ENCODE measurements at regions not wholly inside any gene's neighbourhood (a gene's known extent, or its start where the extent isn't known, plus 50 kb on each side); places are given as distances from the start of the nearest gene placed in this dataset.

DNA sequence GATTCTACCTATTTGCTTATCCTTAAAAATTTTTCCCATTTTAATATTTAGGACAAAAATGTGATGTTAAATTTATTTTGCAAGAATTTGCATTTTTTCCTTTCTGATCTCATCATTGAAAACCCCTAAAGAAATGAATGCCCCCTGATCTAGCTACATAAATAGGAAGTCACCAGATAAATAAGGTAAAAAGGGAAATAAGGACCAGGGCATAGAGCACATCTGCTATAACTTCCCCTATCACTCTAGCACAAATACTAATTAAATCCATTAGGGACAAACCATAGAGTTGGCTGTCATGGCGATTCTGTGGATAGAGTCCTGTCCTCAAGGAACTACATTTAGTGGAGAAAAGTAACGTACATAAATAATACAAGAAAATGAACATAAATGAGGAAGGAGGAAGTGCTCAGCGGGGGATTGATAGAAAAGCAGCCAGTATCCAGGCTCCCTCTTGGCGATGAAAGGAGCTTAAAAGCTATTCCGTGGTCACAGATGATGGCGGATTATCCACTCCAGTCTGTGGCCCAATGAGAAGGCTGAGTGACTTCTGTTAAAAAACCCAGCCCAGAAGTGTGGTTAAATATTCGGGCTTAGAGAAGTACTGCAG, 76.9 kb upstream of the RPL34 start:
- no peaks in the 10 kb centered on the region for H3F3A ChIP-seq (replicated peaks; ENCODE audit: insufficient read depth)
- POLR2A ChIA-PET: no interaction called here
- CTCF ChIA-PET: interaction anchor here (1.2 kb wide), 1 partner anchor 525 kb away, joined by 3 read pairs; no protein-coding TSS in a partner anchor

DNA sequence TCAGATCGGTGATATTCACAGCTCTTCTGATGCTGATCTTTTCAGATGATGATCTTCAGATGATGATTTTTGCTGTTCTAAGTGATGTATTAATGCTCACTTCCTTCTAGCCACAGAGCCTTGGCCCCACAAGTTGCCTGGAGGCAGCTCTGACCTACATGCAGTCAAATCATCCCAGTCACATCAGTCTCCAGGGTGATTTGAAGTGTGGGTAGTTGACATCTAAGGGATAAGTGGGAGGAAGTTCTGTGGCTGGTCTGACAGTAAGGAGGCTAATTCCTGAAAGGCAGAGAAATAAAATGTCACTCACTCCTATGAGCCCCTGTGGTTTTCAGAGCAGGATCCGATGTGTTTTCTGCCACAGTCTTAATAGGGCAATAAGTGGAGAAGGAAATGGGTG, 79.8 kb upstream of the RPL34 start:
- Histone ChIP-seq H3K36me3 (replicated peaks in 1 of 2; ENCODE audit: control insufficient read depth in 1 of 2, insufficient read depth in 2 of 2, low read length in 1 of 2) (no peaks in the 10 kb centered on the region), H3K4me2 (no peak overlapping the region), H3K4me3 (ENCODE audit: low read depth in 2 of 2, low read length in 1 of 2) (no peak overlapping the region), H2AFZ (ENCODE audit: low read depth) (no peak overlapping the region), H4K20me1 (ENCODE audit: insufficient read depth) (no peaks in the 10 kb centered on the region), H3K9me3 (no peaks in the 10 kb centered on the region), H3K79me2 (ENCODE audit: insufficient read depth) (no peaks in the 10 kb centered on the region), H3K27ac (ENCODE audit: low read depth in 2 of 2, low read length in 1 of 2) (no peak overlapping the region), H3K4me1 (ENCODE audit: control insufficient read depth in 1 of 2, insufficient read depth in 2 of 2, low read depth in 1 of 2, low read length in 1 of 2) (no peaks in the 10 kb centered on the region), H3F3A (replicated peaks; ENCODE audit: insufficient read depth) (no peaks in the 10 kb centered on the region), H3K9me2 (no peaks in the 10 kb centered on the region), H3K9ac (no peak overlapping the region), H3K27me3 (ENCODE audit: insufficient read depth) (no peaks in the 10 kb centered on the region)
- CTCF ChIA-PET: interaction anchor here (0.6 kb wide), 1 partner anchor 11 kb away, joined by 3 read pairs; no protein-coding TSS in a partner anchor
- 4% methylated on average over 2 of the region's 2 CpGs for WGBS (ENCODE audit: low lambda C conversion rate)
- DNase-seq: no peak
- TF ChIP-seq, protein P1, sequence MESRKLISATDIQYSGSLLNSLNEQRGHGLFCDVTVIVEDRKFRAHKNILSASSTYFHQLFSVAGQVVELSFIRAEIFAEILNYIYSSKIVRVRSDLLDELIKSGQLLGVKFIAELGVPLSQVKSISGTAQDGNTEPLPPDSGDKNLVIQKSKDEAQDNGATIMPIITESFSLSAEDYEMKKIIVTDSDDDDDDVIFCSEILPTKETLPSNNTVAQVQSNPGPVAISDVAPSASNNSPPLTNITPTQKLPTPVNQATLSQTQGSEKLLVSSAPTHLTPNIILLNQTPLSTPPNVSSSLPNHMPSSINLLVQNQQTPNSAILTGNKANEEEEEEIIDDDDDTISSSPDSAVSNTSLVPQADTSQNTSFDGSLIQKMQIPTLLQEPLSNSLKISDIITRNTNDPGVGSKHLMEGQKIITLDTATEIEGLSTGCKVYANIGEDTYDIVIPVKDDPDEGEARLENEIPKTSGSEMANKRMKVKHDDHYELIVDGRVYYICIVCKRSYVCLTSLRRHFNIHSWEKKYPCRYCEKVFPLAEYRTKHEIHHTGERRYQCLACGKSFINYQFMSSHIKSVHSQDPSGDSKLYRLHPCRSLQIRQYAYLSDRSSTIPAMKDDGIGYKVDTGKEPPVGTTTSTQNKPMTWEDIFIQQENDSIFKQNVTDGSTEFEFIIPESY (IDR thresholded peaks at IDR 0.05; ENCODE audit: borderline replicate concordance, low read depth): no peak
- no peak for TF ChIP-seq FOXJ3 (CRISPR knock-in tag; IDR thresholded peaks at IDR 0.05)
- POLR2A ChIA-PET: no interaction called here

More for the DNA sequence above, 76.9 kb upstream of the RPL34 start:
- H3K4me2 ChIP-seq: no peak overlapping the region
- H3K27ac ChIP-seq (ENCODE audit: low read depth in 2 of 2, low read length in 1 of 2): no peak overlapping the region
- no peak overlapping the region for H2AFZ ChIP-seq (ENCODE audit: low read depth)
- no peaks in the 10 kb centered on the region for H3K9me2 ChIP-seq
- 8% methylated on average over 7 of the region's 7 CpGs for WGBS (ENCODE audit: low lambda C conversion rate)
- no peaks in the 10 kb centered on the region for H3K27me3 ChIP-seq (ENCODE audit: insufficient read depth)
- H4K20me1 ChIP-seq (ENCODE audit: insufficient read depth): no peaks in the 10 kb centered on the region
- TF ChIP-seq SMC3 (IDR thresholded peaks at IDR 0.05; ENCODE audit: low read depth, low read length) (no peak), EZH2phosphoT487 (IDR thresholded peaks at IDR 0.05; ENCODE audit: borderline replicate concordance, low read depth) (no peak)
- no peaks in the 10 kb centered on the region for H3K79me2 ChIP-seq (ENCODE audit: insufficient read depth)
- no peak overlapping the region for H3K9ac ChIP-seq
- no peaks in the 10 kb centered on the region for H3K9me3 ChIP-seq
- H3K4me1 ChIP-seq (ENCODE audit: control insufficient read depth in 1 of 2, insufficient read depth in 2 of 2, low read depth in 1 of 2, low read length in 1 of 2): no peaks in the 10 kb centered on the region
- no peak overlapping the region for H3K4me3 ChIP-seq (ENCODE audit: low read depth in 2 of 2, low read length in 1 of 2)
- no peaks in the 10 kb centered on the region for H3K36me3 ChIP-seq (replicated peaks in 1 of 2; ENCODE audit: control insufficient read depth in 1 of 2, insufficient read depth in 2 of 2, low read length in 1 of 2)
- no peak for DNase-seq

DNA sequence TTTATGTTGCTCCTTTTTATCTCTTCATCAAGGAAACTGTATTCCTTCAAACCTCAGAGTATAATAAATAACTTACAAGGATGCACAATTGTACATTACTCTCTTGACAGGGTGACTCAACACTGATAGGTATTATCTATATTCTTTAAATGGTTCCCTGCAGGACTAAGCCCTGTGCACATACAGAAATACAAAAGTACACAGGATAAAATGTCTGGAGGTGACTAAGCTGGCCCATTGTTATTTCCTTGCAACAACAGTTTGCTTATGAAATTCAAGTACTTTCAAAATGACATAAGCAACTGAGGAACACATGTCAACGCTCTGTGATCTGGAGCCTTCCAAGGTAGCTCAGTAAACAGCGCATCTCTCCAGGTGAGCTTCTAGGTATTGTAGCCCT, 83.8 kb upstream of the RPL34 start:
- Histone ChIP-seq H4K20me1 (ENCODE audit: insufficient read depth) (no peaks in the 10 kb centered on the region), H3F3A (replicated peaks; ENCODE audit: insufficient read depth) (no peaks in the 10 kb centered on the region), H3K4me2 (no peak overlapping the region), H3K36me3 (replicated peaks in 1 of 2; ENCODE audit: control insufficient read depth in 1 of 2, insufficient read depth in 2 of 2, low read length in 1 of 2) (no peaks in the 10 kb centered on the region), H3K4me1 (ENCODE audit: control insufficient read depth in 1 of 2, insufficient read depth in 2 of 2, low read depth in 1 of 2, low read length in 1 of 2) (no peaks in the 10 kb centered on the region), H3K27me3 (ENCODE audit: insufficient read depth) (no peaks in the 10 kb centered on the region; the same call in 1 of the 2 replicates), H3K9me2 (no peaks in the 10 kb centered on the region), H3K27ac (ENCODE audit: low read depth in 2 of 2, low read length in 1 of 2) (no peak overlapping the region), H3K79me2 (ENCODE audit: insufficient read depth) (no peaks in the 10 kb centered on the region), H3K4me3 (ENCODE audit: low read depth in 2 of 2, low read length in 1 of 2) (no peak overlapping the region), H2AFZ (ENCODE audit: low read depth) (no peak overlapping the region), H3K9ac (no peak overlapping the region), H3K9me3 (no peaks in the 10 kb centered on the region)
- WGBS (ENCODE audit: low lambda C conversion rate): 28% methylated on average over 2 of the region's 2 CpGs
- no peak for DNase-seq
- CTCF ChIA-PET: no interaction called here
- POLR2A ChIA-PET: no interaction called here
- TF ChIP-seq NFIC (IDR thresholded peaks at IDR 0.05; ENCODE audit: borderline replicate concordance): no peak
- TF ChIP-seq, protein P2, sequence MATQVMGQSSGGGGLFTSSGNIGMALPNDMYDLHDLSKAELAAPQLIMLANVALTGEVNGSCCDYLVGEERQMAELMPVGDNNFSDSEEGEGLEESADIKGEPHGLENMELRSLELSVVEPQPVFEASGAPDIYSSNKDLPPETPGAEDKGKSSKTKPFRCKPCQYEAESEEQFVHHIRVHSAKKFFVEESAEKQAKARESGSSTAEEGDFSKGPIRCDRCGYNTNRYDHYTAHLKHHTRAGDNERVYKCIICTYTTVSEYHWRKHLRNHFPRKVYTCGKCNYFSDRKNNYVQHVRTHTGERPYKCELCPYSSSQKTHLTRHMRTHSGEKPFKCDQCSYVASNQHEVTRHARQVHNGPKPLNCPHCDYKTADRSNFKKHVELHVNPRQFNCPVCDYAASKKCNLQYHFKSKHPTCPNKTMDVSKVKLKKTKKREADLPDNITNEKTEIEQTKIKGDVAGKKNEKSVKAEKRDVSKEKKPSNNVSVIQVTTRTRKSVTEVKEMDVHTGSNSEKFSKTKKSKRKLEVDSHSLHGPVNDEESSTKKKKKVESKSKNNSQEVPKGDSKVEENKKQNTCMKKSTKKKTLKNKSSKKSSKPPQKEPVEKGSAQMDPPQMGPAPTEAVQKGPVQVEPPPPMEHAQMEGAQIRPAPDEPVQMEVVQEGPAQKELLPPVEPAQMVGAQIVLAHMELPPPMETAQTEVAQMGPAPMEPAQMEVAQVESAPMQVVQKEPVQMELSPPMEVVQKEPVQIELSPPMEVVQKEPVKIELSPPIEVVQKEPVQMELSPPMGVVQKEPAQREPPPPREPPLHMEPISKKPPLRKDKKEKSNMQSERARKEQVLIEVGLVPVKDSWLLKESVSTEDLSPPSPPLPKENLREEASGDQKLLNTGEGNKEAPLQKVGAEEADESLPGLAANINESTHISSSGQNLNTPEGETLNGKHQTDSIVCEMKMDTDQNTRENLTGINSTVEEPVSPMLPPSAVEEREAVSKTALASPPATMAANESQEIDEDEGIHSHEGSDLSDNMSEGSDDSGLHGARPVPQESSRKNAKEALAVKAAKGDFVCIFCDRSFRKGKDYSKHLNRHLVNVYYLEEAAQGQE (IDR thresholded peaks at IDR 0.05; ENCODE audit: low read depth, low read length): no peak
- TF ChIP-seq NRF1 (IDR thresholded peaks at IDR 0.05; ENCODE audit: low read depth, low read length): no peak
- TF ChIP-seq, protein P3, sequence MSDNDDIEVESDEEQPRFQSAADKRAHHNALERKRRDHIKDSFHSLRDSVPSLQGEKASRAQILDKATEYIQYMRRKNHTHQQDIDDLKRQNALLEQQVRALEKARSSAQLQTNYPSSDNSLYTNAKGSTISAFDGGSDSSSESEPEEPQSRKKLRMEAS (IDR thresholded peaks at IDR 0.05; ENCODE audit: low read depth): no peak
- TF ChIP-seq FOSL2 (IDR thresholded peaks at IDR 0.05; ENCODE audit: borderline replicate concordance, low read depth): no peak
- TF ChIP-seq TAF1 (IDR thresholded peaks at IDR 0.05; ENCODE audit: borderline replicate concordance, low read depth, low read length): no peak
- no peak for TF ChIP-seq RXRA (IDR thresholded peaks at IDR 0.05; ENCODE audit: borderline replicate concordance, low read depth)
- no peak for TF ChIP-seq YY1 (IDR thresholded peaks at IDR 0.05; ENCODE audit: low read depth)
- TF ChIP-seq FOXM1 (IDR thresholded peaks at IDR 0.05; ENCODE audit: low read depth): no peak
- TF ChIP-seq, protein P4, sequence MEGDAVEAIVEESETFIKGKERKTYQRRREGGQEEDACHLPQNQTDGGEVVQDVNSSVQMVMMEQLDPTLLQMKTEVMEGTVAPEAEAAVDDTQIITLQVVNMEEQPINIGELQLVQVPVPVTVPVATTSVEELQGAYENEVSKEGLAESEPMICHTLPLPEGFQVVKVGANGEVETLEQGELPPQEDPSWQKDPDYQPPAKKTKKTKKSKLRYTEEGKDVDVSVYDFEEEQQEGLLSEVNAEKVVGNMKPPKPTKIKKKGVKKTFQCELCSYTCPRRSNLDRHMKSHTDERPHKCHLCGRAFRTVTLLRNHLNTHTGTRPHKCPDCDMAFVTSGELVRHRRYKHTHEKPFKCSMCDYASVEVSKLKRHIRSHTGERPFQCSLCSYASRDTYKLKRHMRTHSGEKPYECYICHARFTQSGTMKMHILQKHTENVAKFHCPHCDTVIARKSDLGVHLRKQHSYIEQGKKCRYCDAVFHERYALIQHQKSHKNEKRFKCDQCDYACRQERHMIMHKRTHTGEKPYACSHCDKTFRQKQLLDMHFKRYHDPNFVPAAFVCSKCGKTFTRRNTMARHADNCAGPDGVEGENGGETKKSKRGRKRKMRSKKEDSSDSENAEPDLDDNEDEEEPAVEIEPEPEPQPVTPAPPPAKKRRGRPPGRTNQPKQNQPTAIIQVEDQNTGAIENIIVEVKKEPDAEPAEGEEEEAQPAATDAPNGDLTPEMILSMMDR (IDR thresholded peaks at IDR 0.05): no peak
